Right ventricle myocardium superior (tissue), 1 donor: ENCODE measurements at regions not wholly inside any gene's neighbourhood (a gene's known extent, or its start where the extent isn't known, plus 50 kb on each side); places are given as distances from the start of the nearest gene placed in this dataset.
A peak's percentile ranks its signal among the peaks of the same experiment; 100 is the strongest.

Experiments
- ATAC-seq: fragments of 200-7000 bp; cut with Tn5 transposase; one replicate; pipeline ENCODE4 v1.9.1; 2020; ENCODE audit warnings: mild to moderate bottlenecking; ENCODE audit not compliant: poor library complexity
- DNase-seq: peaks from one replicate; pipeline ENCODE4 v3.0.0-alpha.2; 2020
- intact Hi-C: fragments of 100-400 bp; cut with DNase I; formaldehyde crosslinking; loops from one replicate; pipeline ENCODE4 v1.11.2; 2022
- donor health status: DM: no; HTN: yes; CAD: no; lungs with severe emphysema.

GRCh38 chr3:193754719-193755118 is 161.7 kb downstream of the OPA1 start:
- intact Hi-C loops = no loop called here
- ATAC-seq = no peak
- no peak for DNase-seq

DNA sequence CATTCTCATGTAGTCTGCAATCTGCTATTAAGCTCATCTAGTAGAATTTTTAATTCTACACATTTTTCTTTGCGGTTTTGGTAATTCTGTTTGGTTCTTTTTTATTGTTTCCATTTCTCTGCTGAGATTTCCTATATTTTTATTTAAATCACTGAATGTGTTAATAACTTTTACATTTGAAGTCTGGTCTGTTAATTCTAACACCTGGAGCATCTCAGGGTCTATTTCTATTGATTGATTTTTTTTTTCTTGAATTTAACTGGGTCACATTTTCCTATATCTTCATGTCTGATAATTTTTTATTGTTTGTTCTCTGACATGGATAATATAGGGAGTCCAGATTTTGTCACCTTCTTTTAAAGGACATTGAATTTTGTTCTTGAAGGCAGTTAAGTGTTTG is 163.5 kb downstream of the OPA1 start:
- intact Hi-C loops = no loop called here
- DNase-seq (no peak), ATAC-seq (no peak)

- intact Hi-C loops = no loop called here
- ATAC-seq (no peak), DNase-seq (no peak)
Measured at GRCh38 chr3:193757457-193757856, 164.4 kb downstream of the OPA1 start.

- intact Hi-C loops = no loop called here
- no peak for ATAC-seq
Measured at GRCh38 chr3:193761969-193762368, 169.0 kb downstream of the OPA1 start.

DNA sequence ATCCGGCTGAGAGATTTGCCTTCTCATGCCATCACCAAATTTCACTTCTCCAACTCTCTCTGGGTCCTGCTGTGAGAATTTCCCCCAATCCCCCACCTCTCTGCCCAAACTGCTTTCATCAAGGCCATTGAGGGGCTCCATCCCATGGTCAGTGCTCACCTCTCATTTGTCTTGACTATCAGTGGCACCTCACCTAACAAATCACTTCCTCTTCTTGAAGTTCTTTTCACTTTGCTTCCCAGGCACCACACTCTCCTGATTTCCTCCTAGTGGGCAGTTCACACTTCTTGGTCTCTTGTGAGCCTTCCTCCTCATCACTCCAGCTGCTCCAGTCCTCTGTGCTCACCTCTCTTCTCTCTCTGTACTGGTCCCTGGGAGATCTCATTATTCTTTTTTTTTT is 169.6 kb downstream of the OPA1 start:
- no peak for ATAC-seq
- no peak for DNase-seq
- intact Hi-C loops = no loop called here

More at GRCh38 chr3:193761969-193762368, 169.0 kb downstream of the OPA1 start:
- DNase-seq = no peak

- intact Hi-C loops = no loop called here
- ATAC-seq = no peak
Measured at GRCh38 chr3:193764959-193765358, 172.0 kb downstream of the OPA1 start.

DNA sequence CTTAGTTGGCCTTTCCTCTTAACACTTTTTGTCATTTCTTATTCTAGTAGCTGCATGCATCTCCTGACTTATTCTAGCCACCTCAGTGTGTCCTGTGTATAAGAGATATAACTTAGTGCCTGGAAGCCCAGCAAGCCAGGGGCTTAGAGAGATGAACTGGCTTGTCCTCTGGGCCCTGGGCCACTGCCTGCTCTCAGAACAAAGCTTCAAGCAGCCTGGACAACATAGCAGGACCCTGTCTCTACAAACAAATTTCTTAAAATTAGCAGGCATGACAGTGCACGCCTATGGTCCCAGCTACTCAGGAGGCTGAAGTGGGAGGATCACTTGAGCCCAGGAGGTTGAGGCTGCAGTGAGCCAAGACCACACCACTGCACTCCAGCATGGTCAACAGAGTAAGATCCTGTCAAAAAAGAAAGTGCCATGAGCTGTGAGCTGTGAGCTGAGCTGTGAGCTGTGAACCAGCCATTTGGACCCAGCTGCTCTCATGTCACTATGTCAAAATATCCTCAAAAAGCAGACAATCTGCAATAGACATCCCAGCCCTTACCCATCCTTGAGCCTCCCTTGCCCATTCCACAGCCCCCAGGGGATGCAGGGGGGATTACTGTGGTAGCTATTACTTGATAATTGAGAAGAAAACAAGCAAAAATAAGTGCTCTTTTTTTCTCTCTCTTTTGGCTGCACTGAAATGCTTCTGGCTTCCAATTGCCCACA is 174.5 kb downstream of the OPA1 start:
- peak; percentile 29 for ATAC-seq
- intact Hi-C loops = no loop called here

More at GRCh38 chr3:193764959-193765358, 172.0 kb downstream of the OPA1 start:
- DNase-seq = no peak

DNA sequence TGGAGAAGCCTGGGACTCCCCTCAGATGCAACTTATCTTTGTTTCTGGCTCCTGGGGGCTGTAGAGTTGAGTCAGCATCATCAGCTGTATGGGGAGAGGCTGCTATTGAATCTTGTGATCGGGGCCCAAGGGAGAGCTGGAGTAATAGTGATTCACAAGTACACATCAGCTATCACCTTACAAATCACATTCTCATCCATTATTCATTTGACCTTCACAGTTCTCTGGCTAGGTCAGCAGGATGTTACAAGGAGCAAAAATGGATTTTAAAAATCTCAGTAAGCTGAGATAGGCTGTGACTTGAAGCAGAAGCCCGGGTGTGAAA is 175.0 kb downstream of the OPA1 start:
- DNase-seq (no peak), ATAC-seq (peak; percentile 61)
- intact Hi-C loops = no loop called here

More for the DNA sequence above, 174.5 kb downstream of the OPA1 start:
- no peak for DNase-seq

DNA sequence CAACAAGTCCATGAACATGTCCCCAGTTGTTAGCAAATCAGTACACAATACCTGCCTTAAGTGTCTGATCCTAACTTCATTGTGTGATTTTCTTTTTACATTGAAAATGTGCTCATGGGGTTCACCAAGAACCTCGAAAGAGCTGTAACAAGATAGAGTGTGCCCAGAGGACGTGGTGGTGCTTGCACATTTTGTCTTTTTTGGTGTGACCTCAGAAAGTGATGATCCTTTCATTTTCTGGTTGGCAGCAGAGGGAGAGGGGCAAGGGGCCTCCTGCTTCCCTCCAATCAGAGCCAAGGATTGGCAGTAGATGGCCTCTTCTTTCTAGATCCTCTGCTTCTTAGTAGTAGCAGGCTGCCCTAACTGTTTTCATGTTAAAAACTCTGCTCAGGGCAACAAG is 176.4 kb downstream of the OPA1 start:
- ATAC-seq = no peak
- DNase-seq = no peak
- intact Hi-C loops = no loop called here

GRCh38 chr3:193771011-193771652 is 178.1 kb downstream of the OPA1 start:
- ATAC-seq = no peak
- no peak for DNase-seq
- intact Hi-C loops = no loop called here

DNA sequence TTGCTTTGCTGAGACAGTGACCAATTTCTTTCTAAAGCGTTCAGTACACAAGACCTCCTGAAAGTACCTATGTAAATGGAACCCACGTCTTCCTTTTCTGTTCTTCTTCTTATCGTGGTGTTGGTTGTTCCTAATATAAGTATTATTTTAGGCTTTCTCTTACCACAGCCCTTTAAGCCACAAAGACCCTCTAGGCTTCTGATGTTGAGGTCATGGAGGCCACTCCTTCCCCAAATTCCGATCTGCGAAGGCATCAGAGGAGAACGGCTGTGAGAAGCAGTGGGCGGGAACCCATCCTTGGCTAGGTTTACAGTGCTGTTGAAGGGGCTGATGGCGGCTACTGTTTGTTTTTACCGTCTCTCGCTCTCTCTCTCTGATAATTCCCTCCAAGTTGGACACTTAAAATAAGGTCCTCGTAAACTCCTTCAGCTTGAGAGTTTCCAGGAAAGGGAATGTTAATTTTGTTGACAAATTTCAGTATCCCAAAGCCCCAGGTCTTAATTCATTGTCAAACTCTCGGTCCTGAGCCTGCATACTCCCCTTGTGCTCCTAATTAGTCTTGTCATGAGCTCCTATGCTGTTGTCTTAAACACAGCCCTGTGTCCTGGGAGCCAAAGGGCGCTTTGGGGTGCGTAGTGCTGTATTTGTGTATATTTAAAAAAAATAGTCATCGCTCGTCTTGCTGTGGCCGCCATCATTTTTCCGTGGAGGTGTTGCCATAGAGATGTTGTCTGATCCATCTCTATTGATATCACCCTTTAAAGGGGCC is 178.8 kb downstream of the OPA1 start:
- intact Hi-C loops = no loop called here
- no peak for DNase-seq
- no peak for ATAC-seq

DNA sequence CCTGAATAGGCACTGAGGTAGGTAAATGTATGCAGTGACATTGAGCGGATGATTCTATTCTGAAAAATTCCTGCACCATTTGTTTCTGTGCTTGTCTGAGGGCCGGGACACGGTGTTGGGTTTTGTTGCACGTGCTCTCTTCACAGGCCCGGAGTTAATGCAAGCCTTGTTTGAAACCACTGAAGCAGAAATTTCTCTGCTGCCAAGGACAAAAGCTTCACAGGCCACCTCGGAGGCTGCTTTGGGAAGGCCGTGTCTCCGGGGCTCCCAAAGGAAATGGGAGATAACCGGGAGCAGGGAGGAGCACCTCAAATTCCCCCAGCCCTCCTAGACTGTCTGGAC is 179.4 kb downstream of the OPA1 start:
- intact Hi-C loops = no loop called here
- ATAC-seq (no peak), DNase-seq (no peak)

GRCh38 chr3:193773266-193774220 is 180.5 kb downstream of the OPA1 start:
- intact Hi-C loops = no loop called here
- no peak for DNase-seq

GRCh38 chr3:193774272-193774915 is 181.4 kb downstream of the OPA1 start:
- ATAC-seq (no peak), DNase-seq (no peak)
- intact Hi-C loops = no loop called here

More at GRCh38 chr3:193773266-193774220, 180.5 kb downstream of the OPA1 start:
- ATAC-seq = no peak

- no peak for ATAC-seq
- DNase-seq = no peak
- intact Hi-C loops = no loop called here
Measured at GRCh38 chr3:193774916-193775285, 181.9 kb downstream of the OPA1 start.

DNA sequence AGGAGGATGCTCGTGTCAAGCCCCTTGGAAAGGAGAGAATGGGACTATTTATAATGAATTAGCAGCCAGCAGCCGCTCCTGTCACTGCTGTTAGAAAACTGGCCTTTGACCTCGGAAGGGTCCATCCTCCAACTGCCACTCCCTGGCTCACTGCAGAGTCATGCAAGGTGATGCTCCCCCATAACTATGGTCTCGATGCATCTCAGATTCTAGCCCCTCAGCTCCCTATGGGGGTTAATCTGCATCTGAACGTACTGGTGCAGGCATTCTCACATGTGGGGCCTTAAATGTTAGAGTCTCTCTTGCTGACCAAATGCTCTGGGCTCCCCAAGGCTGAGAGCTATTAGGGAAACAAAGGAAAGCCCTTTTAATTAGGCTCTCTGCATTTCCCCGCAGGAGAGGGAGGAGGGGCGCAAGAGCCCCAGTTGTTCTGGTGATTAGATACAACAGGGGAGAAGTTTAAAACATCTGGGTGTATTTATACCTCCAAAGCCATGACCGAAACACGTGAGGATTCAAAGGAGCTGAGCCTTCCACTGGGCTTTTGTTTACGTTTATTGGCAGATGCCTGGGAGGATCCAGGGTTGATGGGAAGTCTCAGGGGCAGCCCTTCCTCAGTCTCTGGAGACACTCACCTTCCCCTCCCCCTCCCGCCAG is 182.5 kb downstream of the OPA1 start:
- DNase-seq = no peak
- no peak for ATAC-seq
- intact Hi-C loops = no loop called here

DNA sequence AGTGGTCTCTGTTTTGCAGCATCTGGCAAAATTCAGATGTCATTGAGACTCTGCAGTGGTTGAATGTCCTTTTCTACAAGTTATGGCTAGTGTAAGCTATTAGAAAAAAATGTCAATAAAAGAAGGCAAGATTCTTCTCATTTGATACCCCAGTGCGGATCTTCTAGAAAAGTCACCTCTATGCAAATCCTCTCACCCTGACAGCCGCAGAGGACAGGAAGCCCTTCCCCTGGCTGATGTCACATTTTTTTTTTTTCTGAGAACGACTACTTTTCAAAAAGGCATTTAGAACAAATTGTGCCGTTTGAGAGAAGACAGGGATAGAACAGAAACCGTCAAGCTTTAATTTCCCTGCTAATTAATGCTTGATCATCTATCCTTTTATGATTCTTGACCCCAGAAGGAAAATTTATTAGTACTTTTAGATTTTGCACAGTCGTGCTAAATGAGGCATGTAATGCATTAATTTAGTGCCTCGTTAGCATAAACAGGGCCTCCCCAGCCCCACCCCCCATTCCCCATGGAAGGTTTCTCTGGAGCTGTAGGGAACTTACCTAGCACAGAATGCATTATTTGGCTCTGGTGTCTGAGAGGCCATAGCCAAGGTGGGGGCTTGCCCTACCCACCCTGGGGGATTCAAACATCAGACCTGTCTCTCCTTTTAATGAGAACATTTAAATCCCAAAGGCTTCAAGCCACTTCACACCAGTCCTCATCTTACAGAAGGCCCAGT is 183.8 kb downstream of the OPA1 start:
- intact Hi-C loops = no loop called here
- ATAC-seq = no peak

More for the DNA sequence above, 183.8 kb downstream of the OPA1 start:
- DNase-seq = no peak
